ENCODE measurements at regions not wholly inside any gene's neighbourhood (a gene's known extent, or its start where the extent isn't known, plus 50 kb on each side); places are given as distances from the start of the nearest gene placed in this dataset.

DNA sequence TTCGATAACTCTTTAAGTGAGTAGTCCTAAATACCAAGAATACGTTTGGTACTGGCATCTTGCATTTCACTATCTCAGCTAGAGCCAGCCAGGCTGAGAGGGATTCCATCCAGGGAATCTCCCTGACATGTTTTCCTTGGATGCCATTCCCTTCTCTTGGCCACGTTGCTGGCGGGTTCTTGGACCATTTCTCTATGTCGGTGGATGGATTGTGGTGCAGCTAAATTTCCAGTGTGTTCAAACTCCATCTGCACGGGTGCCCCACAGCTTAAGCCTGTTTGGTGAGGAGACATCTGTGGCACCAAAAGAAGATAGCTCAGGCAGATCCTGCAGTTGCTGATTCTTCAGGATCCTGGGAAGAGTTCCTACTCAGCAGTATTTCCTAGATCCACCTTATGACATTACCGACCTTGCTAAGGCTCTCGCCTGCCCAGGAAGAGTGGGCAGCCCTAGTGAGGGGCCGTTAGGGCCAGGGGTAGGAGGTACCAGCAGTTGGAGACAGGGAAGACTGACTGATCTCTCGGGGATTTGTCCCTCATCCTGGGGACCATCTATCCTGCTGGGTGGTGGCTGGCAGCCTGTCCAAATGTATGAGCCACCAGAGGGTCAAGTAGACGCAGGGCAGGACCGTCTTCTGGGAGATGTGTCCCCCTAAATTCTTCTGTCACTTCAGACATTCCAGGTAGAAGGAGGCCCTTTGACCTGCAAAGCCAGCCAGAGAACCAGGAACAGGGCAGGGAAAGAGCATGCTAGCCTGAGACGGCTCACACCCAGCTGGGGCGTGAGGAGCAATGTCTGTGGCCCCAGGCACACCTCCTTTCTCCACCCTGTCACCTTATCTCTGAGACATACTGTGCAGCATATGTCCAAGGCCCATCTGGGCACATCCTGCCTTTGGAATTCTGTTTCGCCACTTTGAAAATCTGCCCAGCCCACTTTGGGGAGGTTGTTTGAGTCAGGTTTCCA, 72.6 kb upstream of the CAPRIN2 start:
- DNase-seq (ENCODE audit: low read depth), result no peak

DNA sequence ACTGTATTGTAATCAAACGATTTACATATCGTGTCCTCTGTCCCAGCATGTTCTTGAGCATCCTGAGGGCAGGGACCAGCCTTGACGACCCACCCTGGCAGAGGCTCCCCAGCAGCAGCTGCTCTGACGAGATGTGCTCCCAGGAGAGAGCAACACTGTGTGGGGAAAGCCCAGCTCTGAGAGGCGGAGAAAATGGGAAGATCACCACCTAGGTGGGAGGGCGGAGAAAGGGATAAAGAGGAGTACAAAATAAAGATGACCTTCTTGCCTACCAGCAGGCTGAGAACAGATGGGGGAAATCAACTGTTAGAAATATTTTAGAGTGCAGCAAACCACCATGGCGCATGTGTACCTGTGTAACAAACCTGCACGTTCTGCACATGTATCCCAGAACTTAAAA, 71.5 kb upstream of the CAPRIN2 start:
- no peak for DNase-seq (ENCODE audit: low read depth)

DNA sequence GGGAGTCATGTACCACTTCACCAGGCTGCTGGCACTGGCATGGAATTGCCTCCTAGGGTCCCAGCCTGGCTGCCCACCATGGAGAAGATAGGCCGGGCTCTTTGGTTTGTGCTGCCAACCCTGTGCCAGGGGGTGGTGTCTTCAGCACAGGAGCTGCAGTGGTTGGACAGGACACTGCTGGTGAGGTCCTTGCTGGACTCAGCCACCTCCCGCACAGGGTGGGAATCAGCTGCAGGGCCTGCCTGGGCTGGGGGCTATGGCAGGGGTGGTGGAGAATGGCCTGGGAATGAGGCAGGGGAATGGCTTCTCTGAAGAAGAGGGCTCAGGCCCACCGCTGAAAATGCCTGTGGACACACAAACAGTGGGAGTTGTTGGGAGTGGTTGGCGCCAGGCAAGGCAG, 70.6 kb upstream of the CAPRIN2 start:
- no peak for DNase-seq (ENCODE audit: low read depth)

GRCh38 chr12:30824311-30824710, 69.6 kb upstream of the CAPRIN2 start:
- DNase-seq (ENCODE audit: low read depth), result no peak

DNA sequence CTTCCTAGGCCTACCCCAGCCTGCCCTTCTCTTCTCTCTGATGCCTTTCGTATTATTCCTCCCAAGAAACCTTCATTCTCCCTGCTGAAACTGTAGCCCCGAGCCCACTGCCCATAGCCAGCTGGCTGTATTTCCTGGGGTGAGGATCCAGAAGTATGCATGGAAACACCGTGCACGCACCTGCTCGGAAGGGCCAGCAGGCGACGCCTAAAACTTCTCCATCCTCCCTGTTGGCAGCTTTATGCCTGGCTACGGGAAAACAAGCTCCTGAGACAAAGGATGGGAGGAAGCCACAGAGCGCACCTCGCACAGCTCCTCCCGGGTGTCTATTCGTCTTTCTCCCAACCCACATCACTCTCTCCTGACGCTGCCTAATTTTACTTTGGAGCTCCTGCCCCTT, 69.0 kb upstream of the CAPRIN2 start:
- DNase-seq (ENCODE audit: low read depth), result no peak

GRCh38 chr12:30823156-30823699, 68.5 kb upstream of the CAPRIN2 start:
- peak; percentile 31 for DNase-seq (ENCODE audit: low read depth)

- peak; percentile 8 for DNase-seq (ENCODE audit: low read depth)
These were observed 67.8 kb upstream of the CAPRIN2 start for GRCh38 chr12:30822385-30823155.

GRCh38 chr12:30820406-30820946, 65.7 kb upstream of the CAPRIN2 start:
- DNase-seq (ENCODE audit: low read depth), result no peak

- no peak for DNase-seq (ENCODE audit: low read depth)
These were observed 63.8 kb upstream of the CAPRIN2 start for GRCh38 chr12:30818562-30818961.

DNA sequence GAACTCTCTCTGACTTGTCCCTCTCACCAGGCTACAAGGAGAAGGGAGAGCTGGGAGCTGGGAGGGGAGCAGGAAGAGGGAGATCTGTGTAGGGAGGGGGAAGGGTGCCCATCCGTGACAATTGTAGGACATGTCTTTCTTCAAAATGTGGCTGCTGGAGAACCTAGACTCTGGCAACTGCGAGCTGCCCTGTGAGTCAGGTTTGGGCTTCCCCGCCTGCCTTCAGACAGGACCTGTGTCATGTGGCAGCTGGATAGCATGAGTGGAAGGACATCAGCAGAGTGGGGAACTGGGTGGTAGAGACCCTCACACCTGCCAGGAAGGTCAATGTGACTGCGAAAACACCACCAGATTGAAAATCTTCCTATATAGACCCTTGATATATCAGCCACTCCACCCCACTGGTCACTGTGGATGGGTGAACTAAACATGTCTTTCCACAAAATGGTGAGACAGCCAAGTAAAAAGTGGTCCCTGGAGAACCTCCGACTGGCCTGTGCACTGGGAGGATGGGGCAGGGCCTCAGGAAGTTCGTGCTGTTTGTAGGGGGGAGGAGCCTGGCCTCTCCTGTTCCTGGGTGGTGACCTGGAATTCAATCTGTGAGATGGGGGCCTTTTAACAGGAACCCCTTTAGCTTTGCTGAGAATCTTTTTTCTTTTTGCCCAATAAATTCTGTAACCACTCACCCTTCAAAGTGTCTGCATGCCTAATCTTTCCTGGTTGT, 62.2 kb upstream of the CAPRIN2 start:
- no peak for DNase-seq (ENCODE audit: low read depth)

DNA sequence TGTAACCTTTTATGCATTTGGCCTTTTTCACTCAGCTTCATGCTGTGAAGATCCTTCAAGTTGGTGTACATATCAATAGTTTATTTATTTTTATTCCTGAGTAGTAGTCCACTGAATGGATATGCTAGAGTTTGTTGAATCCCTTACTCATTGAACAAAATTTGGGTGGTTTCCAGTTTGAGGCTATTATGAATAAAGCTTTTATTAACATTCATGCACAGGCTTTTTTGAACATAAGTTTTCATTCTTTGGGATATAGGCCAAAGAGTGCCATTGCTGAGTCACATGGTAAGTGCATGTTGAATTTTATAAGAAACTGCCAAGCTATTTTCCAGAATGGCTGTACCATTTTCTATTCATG, 59.5 kb upstream of the CAPRIN2 start:
- no peak for DNase-seq (ENCODE audit: low read depth)

DNA sequence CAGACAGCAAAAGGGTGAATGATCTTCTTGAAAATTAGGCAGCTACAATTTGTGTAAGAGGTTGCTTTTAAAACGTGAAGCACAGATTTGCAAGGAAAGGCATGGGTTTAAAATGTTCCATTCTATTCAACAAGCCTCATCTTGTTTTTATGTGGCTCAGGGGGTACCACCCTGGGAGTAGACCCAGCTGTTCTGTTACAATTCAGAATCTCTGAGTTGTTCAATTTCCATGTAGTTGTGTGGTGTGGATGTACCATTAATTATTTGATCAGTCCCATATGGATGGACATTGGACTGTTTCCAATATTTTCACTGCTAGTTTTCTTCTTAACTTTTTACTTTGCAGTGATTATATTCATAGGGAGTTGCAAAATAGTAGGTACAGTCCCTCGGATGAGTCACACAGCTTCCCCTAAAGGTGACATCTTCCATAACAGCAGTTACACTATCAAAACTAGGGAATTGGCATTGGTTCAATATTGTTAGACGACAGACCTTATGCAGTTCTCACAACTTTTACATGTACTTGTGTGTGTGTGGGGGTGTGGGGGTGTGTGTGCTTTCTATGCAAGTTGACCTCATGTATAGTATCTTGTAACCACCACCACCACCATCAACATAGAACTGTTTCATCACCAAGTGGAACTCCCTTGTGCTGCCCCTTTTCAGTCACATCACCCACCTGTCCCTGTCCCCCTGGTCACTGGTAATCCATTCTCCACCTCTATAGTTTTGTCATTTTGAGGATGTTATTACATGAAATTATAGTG, 59.0 kb upstream of the CAPRIN2 start:
- DNase-seq (ENCODE audit: low read depth), result no peak

- DNase-seq (ENCODE audit: low read depth), result no peak
These were observed 57.2 kb upstream of the CAPRIN2 start for GRCh38 chr12:30811966-30812365.

DNA sequence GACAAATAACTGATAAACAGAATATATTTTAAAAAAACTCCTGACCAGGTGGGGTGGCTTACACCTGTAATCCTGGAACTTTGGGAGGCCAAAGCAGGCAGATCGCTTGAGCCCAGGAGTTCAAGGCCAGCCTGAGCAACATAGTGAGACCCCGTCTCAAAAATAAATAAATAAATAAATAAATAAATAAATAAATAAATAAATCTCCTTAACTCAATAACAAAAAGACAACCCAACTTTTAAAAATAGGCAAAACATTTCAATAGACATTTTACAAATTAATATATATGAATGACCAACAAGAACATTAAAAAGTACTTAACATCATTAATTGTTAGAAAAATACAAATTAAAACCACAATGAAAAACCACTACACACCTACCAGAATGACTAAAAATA, 56.2 kb upstream of the CAPRIN2 start:
- DNase-seq (ENCODE audit: low read depth), result no peak

- DNase-seq (ENCODE audit: low read depth), result no peak
These were observed 52.9 kb upstream of the CAPRIN2 start for GRCh38 chr12:30807695-30808034.

DNA sequence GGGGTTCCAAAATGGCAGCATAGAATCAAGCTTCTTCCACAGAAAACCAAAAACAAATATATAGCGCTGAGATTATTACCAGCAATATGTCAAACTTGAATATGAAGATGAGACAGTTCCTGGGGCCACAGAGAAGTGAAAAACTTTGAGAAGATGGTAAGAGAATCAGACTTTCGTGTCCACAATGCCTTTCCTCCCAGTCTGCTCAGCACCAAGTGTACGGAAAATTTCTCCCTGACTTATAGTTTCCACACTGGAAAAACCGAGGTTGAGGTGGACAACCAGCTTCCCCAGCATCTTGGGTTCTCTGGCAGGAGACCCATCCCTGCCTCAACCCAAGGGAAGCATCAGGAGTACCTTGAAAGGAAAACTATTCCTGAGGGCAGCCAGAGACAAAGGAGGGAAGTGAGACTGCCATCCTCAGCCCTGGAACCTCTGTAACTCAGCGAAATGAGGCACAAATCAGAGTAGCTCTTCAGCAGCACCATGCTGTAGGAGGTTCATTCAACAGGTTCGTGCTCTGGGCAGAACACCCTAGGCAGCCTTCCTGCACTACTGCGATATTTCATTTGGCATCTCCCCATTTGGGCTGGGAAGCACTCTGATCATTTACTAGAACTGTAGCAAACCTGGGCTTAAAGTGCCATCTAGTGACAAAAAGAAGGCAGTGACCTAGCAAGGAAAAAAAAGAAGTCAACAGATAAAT, 52.4 kb upstream of the CAPRIN2 start:
- no peak for DNase-seq (ENCODE audit: low read depth)

DNA sequence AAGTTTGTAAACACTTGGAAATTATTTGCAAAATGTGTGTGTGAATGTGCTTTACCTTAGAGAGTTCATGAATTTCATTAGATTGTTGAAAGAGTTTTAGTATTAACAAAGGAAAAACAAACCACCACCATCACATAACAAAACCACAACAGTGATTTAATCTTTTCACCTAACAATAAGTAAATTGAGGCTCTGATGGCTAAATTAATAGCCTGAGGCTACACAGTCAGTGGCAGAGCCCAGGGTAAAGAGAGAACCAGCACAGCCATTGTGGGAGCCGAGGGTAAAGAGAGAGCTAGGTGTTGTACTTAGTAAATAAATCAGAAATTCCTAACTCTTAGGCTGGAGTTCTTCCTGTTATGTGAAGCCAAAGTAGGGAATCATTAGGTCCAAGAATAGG, 51.2 kb upstream of the CAPRIN2 start:
- DNase-seq (ENCODE audit: low read depth), result no peak

All from stimulated activated CD8-positive, alpha-beta memory T cell treated with anti-CD3 and anti-CD28 coated beads, Interleukin-4, amount 100 ng/mL, for 24 hours (primary cell).